ENCODE measurements at regions not wholly inside any gene's neighbourhood (a gene's known extent, or its start where the extent isn't known, plus 50 kb on each side); places are given as distances from the start of the nearest gene placed in this dataset.
A peak's percentile ranks its signal among the peaks of the same experiment; 100 is the strongest.

- Mint-ChIP-seq H3K9me3 (peaks cover 0 to under 1% (median 0%) of the 10 kb centered on the region in 6 donors), H3K4me3 (no peak overlapping the region), H3K36me3 (no peaks in the 10 kb centered on the region), H3K4me1 (no peaks in the 10 kb centered on the region), H3K27ac (no peak overlapping the region), H3K27me3 (ENCODE audit: low read depth in 3 of 3) (peaks cover 2 to 16% (median 3%) of the 10 kb centered on the region in 3 donors)
- no peak for DNase-seq
These were observed 100.8 kb upstream of the WASF3 start for GRCh38 chr13:26456650-26457049.

DNA sequence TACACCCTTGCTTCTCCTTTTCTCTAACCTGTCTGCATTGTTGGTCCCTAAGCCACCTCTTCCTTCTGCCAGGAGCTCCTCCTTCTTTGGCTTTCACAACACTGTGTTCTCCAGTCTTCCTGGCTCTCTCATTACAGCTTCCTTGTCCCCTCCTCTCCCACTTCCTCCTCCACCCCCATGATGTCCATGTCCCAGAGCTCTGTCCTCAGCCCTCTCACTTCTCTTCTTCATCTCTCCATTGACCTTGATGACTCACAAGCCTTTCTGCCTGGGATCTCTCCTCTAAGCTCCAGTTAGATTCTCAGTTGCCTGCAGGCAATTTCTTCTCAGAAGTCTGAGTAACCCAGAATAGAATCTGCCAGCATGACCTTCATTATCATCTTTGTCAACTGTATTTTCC lies 100.3 kb upstream of the WASF3 start:
- H3K4me1 Mint-ChIP-seq, result no peaks in the 10 kb centered on the region
- H3K27me3 Mint-ChIP-seq (ENCODE audit: low read depth in 3 of 3), result peaks cover 2 to 15% (median 4%) of the 10 kb centered on the region in 3 donors
- H3K9me3 Mint-ChIP-seq, result no peaks in the 10 kb centered on the region
- H3K36me3 Mint-ChIP-seq, result no peaks in the 10 kb centered on the region
- no peak for DNase-seq
- no peak overlapping the region for H3K27ac Mint-ChIP-seq
- no peak overlapping the region for H3K4me3 Mint-ChIP-seq

GRCh38 chr13:26458196-26458749 lies 99.2 kb upstream of the WASF3 start:
- no peaks in the 10 kb centered on the region for H3K9me3 Mint-ChIP-seq
- no peaks in the 10 kb centered on the region for H3K4me1 Mint-ChIP-seq
- no peaks in the 10 kb centered on the region for H3K36me3 Mint-ChIP-seq
- DNase-seq, result no peak
- H3K27me3 Mint-ChIP-seq (ENCODE audit: low read depth in 3 of 3), result peaks cover 0 to 13% (median 4%) of the 10 kb centered on the region in 3 donors
- H3K27ac Mint-ChIP-seq, result no peak overlapping the region
- H3K4me3 Mint-ChIP-seq, result no peak overlapping the region

DNA sequence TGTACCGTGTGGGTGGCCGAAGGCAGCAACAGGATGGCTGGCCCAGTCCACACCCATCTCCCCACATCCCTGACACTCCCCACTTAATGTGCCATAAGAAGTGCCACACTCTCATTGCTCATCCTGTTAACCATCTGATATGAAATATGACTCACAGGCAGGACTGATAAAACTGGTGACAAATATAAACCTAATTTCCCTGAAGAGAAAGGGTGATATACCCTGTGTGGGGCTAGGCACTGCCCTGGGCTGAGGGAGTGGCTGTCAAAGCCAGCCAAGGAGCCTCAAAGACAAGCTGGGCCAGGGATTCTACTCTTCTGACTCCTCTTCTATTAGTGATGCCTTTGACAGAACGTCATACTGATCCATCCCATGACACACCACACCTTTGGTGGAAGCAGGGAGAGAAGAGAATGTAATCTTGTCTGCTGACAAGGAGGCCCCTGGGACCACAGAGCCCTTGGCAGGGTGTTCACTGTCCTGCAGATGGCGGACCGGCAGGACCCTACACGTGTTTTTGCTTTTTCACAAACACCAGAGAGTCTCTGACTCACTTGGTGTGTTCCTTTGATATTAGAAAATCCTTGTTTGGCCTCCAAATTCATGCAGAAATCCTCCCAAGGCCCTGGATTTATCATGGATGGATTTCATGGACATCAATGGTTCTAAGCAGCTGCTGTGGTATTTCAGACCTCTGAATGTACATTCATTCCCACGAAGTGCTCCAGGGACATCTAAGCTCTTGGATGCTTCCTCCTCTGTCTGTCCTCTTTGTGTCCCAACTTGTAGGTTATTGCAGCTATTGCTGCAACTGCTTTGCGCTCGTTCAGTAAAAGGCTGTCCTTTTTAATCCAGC lies 98.0 kb upstream of the WASF3 start:
- Mint-ChIP-seq H3K27me3 (ENCODE audit: low read depth in 3 of 3) (peaks cover 0 to 15% (median 4%) of the 10 kb centered on the region in 3 donors), H3K4me3 (no peak overlapping the region), H3K4me1 (no peaks in the 10 kb centered on the region), H3K27ac (no peak overlapping the region), H3K9me3 (no peaks in the 10 kb centered on the region), H3K36me3 (no peaks in the 10 kb centered on the region)
- DNase-seq, result no peak

GRCh38 chr13:26460648-26461047 lies 96.8 kb upstream of the WASF3 start:
- no peak overlapping the region for H3K4me3 Mint-ChIP-seq
- no peak for DNase-seq
- H3K36me3 Mint-ChIP-seq, result no peaks in the 10 kb centered on the region
- H3K27me3 Mint-ChIP-seq (ENCODE audit: low read depth in 3 of 3), result peaks cover 0 to 13% (median 4%) of the 10 kb centered on the region in 3 donors
- no peaks in the 10 kb centered on the region for H3K9me3 Mint-ChIP-seq
- H3K4me1 Mint-ChIP-seq, result no peaks in the 10 kb centered on the region
- H3K27ac Mint-ChIP-seq, result no peak overlapping the region

DNA sequence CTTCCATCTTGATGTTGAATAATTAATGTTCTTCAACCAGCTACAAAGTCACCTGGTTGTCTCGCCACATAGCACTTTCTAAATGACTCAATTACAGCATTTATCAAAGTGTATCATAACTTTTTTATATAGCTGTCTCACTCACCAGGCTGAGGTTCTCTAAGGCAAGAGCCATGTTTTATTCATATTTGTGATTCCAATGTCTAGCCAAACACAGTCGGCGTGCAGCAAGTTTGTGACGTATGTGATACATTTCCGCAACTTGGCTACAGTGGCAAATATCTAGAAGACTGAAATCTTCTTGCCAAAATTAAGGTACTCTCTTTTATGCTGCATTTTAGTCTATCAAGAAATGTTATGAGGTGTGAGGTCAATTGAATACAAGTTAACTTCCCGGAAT lies 94.2 kb upstream of the WASF3 start:
- peaks cover 0 to 6% (median 4%) of the 10 kb centered on the region in 3 donors for H3K27me3 Mint-ChIP-seq (ENCODE audit: low read depth in 3 of 3)
- DNase-seq, result no peak

GRCh38 chr13:26463848-26464247 lies 93.6 kb upstream of the WASF3 start:
- Mint-ChIP-seq H3K27me3 (ENCODE audit: low read depth in 3 of 3) (peaks cover 0 to 5% (median 4%) of the 10 kb centered on the region in 3 donors), H3K9me3 (no peaks in the 10 kb centered on the region), H3K27ac (no peak overlapping the region), H3K36me3 (no peaks in the 10 kb centered on the region), H3K4me1 (no peaks in the 10 kb centered on the region), H3K4me3 (no peak overlapping the region)
- DNase-seq, result no peak

More for the DNA sequence above, 94.2 kb upstream of the WASF3 start:
- Mint-ChIP-seq H3K4me1 (no peaks in the 10 kb centered on the region), H3K4me3 (no peak overlapping the region), H3K27ac (no peak overlapping the region), H3K9me3 (no peaks in the 10 kb centered on the region), H3K36me3 (no peaks in the 10 kb centered on the region)

DNA sequence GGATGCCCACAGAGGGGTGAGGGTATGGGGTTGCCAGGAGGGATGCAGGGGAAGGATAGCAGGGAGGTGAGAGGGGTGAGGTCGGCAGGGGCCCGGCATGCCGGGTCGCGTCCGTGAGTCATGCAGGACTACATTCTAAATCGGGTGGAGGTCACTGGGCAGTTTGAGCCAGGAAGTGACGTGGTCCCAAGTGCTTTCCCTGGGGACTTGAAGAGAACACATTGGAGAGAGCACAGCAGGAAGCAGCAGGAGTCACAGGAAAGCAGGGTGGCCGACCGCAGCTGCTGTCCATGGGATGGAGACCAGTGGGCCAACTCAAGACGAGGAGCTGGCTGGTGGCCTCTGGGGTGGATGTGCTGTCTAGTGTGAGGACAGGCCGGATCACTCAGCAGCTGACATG lies 92.0 kb upstream of the WASF3 start:
- no peak overlapping the region for H3K27ac Mint-ChIP-seq
- no peaks in the 10 kb centered on the region for H3K9me3 Mint-ChIP-seq
- H3K4me3 Mint-ChIP-seq, result no peak overlapping the region
- H3K36me3 Mint-ChIP-seq, result no peaks in the 10 kb centered on the region
- H3K4me1 Mint-ChIP-seq, result no peaks in the 10 kb centered on the region
- no peak for DNase-seq
- peaks cover 0 to 3% (median 2%) of the 10 kb centered on the region in 3 donors for H3K27me3 Mint-ChIP-seq (ENCODE audit: low read depth in 3 of 3)

GRCh38 chr13:26465954-26466353 lies 91.5 kb upstream of the WASF3 start:
- no peak overlapping the region for H3K27ac Mint-ChIP-seq
- DNase-seq, result no peak

GRCh38 chr13:26468265-26468801 lies 89.2 kb upstream of the WASF3 start:
- no peaks in the 10 kb centered on the region for H3K4me1 Mint-ChIP-seq
- peaks cover 0 to 2% (median 1%) of the 10 kb centered on the region in 3 donors for H3K27me3 Mint-ChIP-seq (ENCODE audit: low read depth in 3 of 3)
- H3K4me3 Mint-ChIP-seq, result no peak overlapping the region
- DNase-seq, result no peak
- no peaks in the 10 kb centered on the region for H3K36me3 Mint-ChIP-seq
- no peak overlapping the region for H3K27ac Mint-ChIP-seq
- no peaks in the 10 kb centered on the region for H3K9me3 Mint-ChIP-seq

More at GRCh38 chr13:26465954-26466353, 91.5 kb upstream of the WASF3 start:
- Mint-ChIP-seq H3K9me3 (no peaks in the 10 kb centered on the region), H3K4me1 (no peaks in the 10 kb centered on the region), H3K4me3 (no peak overlapping the region), H3K27me3 (ENCODE audit: low read depth in 3 of 3) (peaks cover 0 to 3% (median 2%) of the 10 kb centered on the region in 3 donors), H3K36me3 (no peaks in the 10 kb centered on the region)

DNA sequence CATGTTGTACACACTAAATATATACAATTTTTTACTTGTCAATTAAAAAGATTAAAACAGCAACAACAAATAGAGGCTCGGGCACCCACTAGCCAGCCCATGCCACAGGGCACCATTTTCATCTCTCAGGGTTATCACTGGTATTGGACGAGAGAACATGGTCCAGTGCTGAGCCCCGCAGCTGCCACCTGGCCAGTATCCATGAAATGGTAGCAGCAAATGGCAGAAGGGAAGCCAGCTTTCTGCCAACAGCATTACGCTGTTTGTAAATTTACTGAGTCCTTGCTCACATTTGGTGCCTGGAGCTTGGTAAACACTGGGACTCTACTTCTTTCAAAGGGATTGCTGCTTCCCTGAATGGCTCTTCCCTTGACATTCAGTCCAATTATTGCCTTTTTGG lies 87.9 kb upstream of the WASF3 start:
- Mint-ChIP-seq H3K4me3 (no peak overlapping the region), H3K36me3 (no peaks in the 10 kb centered on the region), H3K4me1 (no peaks in the 10 kb centered on the region)

DNA sequence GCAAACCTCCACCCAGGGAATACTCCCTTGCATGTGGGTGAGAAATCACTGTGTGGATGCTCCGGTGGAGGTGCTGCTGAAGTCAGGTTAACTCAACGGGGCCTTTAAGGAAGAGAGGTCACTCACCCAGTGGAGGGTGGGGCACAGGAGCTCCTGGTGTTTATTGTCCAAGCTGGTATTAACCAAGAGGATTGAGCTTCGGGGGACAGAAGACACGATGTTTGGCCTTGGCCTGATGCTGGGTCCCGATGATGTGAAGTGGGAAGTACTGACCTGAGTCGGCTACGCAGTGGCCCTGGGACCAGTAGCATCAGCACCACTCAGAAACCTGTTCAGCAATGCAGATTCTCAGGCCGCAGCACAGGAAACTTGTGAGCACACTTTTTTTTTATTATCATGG lies 85.7 kb upstream of the WASF3 start:
- no peak for DNase-seq
- Mint-ChIP-seq H3K4me1 (peaks cover 8 to 12% of the 10 kb centered on the region in 2 donors), H3K27me3 (ENCODE audit: low read depth in 3 of 3) (peaks cover 0 to 1% (median 0%) of the 10 kb centered on the region in 3 donors), H3K4me3 (no peak overlapping the region), H3K36me3 (no peaks in the 10 kb centered on the region), H3K9me3 (no peaks in the 10 kb centered on the region), H3K27ac (no peak overlapping the region)

More for the DNA sequence above, 87.9 kb upstream of the WASF3 start:
- H3K27me3 Mint-ChIP-seq (ENCODE audit: low read depth in 3 of 3), result peaks cover 0 to 1% (median 0%) of the 10 kb centered on the region in 3 donors
- H3K9me3 Mint-ChIP-seq, result no peaks in the 10 kb centered on the region
- no peak overlapping the region for H3K27ac Mint-ChIP-seq
- no peak for DNase-seq

GRCh38 chr13:26473571-26474230 lies 83.8 kb upstream of the WASF3 start:
- no peak for DNase-seq
- Mint-ChIP-seq H3K27ac (peak overlapping the region in 1 of 6 donors; percentile 31), H3K4me3 (no peak overlapping the region), H3K9me3 (no peaks in the 10 kb centered on the region), H3K27me3 (ENCODE audit: low read depth in 3 of 3) (peaks cover 0 to 3% (median 0%) of the 10 kb centered on the region in 3 donors), H3K4me1 (peaks cover 13 to 17% of the 10 kb centered on the region in 2 donors), H3K36me3 (no peaks in the 10 kb centered on the region)

DNA sequence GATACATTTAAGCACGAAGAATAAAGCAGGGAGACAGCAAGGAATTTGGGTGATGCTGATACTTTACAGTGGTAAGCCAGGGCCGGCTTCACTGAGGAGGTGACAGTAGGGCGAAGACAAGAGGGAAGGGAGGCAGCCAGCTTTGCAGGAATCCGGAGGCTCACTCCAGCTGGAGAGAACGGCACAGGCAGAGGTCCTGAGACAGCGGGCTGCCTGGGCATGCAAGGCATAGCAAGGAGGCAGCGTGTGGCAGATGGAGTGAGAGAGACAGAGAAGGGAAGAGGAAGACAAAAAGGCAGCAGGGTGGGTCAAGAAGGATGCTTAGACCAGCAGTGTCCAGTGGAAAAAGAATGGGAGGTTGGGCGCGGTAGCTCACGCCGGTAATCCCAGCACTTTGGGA lies 83.2 kb upstream of the WASF3 start:
- no peak for DNase-seq
- Mint-ChIP-seq H3K4me1 (peaks cover 13 to 17% of the 10 kb centered on the region in 2 donors), H3K9me3 (no peaks in the 10 kb centered on the region), H3K27ac (peak overlapping the region in 1 of 6 donors; percentile 31), H3K27me3 (ENCODE audit: low read depth in 3 of 3) (peaks cover 0 to 3% (median 0%) of the 10 kb centered on the region in 3 donors), H3K36me3 (no peaks in the 10 kb centered on the region), H3K4me3 (no peak overlapping the region)
